ENCODE measurements at regions not wholly inside any gene's neighbourhood (a gene's known extent, or its start where the extent isn't known, plus 50 kb on each side); places are given as distances from the start of the nearest gene placed in this dataset.

- Histone ChIP-seq H2BK20ac (ENCODE audit: low read depth, low read length) (no peak overlapping the region), H4K5ac (ENCODE audit: low read depth, low read length) (no peak overlapping the region), H3K14ac (replicated peaks; ENCODE audit: low read depth, low read length) (no peak overlapping the region), H2AK9ac (replicated peaks; ENCODE audit: low read depth, low read length, poor library complexity) (no peak overlapping the region), H4K91ac (ENCODE audit: insufficient read depth, low read depth, low read length) (no peak overlapping the region), H2AK5ac (ENCODE audit: low read depth, low read length) (no peak overlapping the region), H3K9ac (ENCODE audit: low read depth, low read length) (no peak overlapping the region), H2AFZ (replicated peaks; ENCODE audit: low read length, poor library complexity) (no peak overlapping the region), H4K8ac (ENCODE audit: low read depth in 2 of 2, low read length in 2 of 2) (no peak overlapping the region), H3K4ac (ENCODE audit: low read depth, low read length) (no peak overlapping the region), H3K36me3 (ENCODE audit: control insufficient read depth, insufficient read depth, low read length) (no peaks in the 10 kb centered on the region), H3K27ac (ENCODE audit: insufficient read depth, low read length) (no peak overlapping the region), H3K4me1 (ENCODE audit: control insufficient read depth, insufficient read depth, low read length) (no peaks in the 10 kb centered on the region), H3K27me3 (ENCODE audit: control insufficient read depth, insufficient read depth, low read length) (no peaks in the 10 kb centered on the region), H3K18ac (ENCODE audit: low read depth, low read length) (no peak overlapping the region), H2BK15ac (ENCODE audit: low read depth, low read length) (no peak overlapping the region), H3K56ac (ENCODE audit: extremely low read depth, insufficient read depth, low read length) (no peak overlapping the region), H3K4me2 (ENCODE audit: low read depth, low read length) (no peak overlapping the region), H3K79me1 (ENCODE audit: low read depth in 1 of 2, low read length in 2 of 2) (no peaks in the 10 kb centered on the region), H2BK5ac (ENCODE audit: low read depth, low read length, poor library complexity, severe bottlenecking) (no peak overlapping the region), H2BK120ac (ENCODE audit: low read depth, low read length) (no peak overlapping the region), H3K4me3 (ENCODE audit: insufficient read depth, low read depth, low read length) (no peak overlapping the region), H3K23ac (ENCODE audit: low read depth, low read length) (no peak overlapping the region), H3K9me3 (ENCODE audit: control insufficient read depth, insufficient read depth, low read length) (peaks cover 7% of the 10 kb centered on the region; the same call in 1 of the 2 replicates), H4K20me1 (ENCODE audit: insufficient read depth, low read length) (no peaks in the 10 kb centered on the region), H3K9me1 (ENCODE audit: insufficient read depth, low read length) (no peaks in the 10 kb centered on the region)
- TF ChIP-seq FOS (IDR thresholded peaks at IDR 0.05; ENCODE audit: low read depth, low read length) (no peak), CEBPB (IDR thresholded peaks at IDR 0.05; ENCODE audit: low read depth, low read length) (no peak), RFX5 (IDR thresholded peaks at IDR 0.05; ENCODE audit: low read depth, low read length) (no peak), NFE2L2 (IDR thresholded peaks at IDR 0.05; ENCODE audit: low read depth, low read length) (no peak), CTCF (conservative IDR thresholded peaks at IDR 0.05; ENCODE audit: low read depth, low read length) (no peak), MXI1 (IDR thresholded peaks at IDR 0.05; ENCODE audit: borderline replicate concordance, low read depth, low read length) (no peak), ELK1 (IDR thresholded peaks at IDR 0.05; ENCODE audit: borderline replicate concordance, low read depth, low read length) (no peak), CHD1 (IDR thresholded peaks at IDR 0.05; ENCODE audit: low read depth, low read length) (no peak)
- no TSS peak for BruUV-seq (replicated peaks)
- intact Hi-C loops (cut with micrococcal nuclease) (no loop called here), dilution Hi-C loops (cut with HindIII; ENCODE audit: low sequenced_read_pairs, unreplicated experiment) (no loop called here), in situ Hi-C loops (cut with MboI; ENCODE audit: low sequenced_read_pairs) (no loop called here)
- ChIA-PET POLR2A (ENCODE audit: unreplicated experiment) (no interaction called here), CTCF (no interaction called here)
- no peak for ATAC-seq (ENCODE audit: low read depth)
- no peak for DNase-seq
Measured at GRCh38 chr10:36068542-36068941, 426.4 kb upstream of the FZD8 start.

All from IMR-90 (cell line).